ENCODE measurements at regions not wholly inside any gene's neighbourhood (a gene's known extent, or its start where the extent isn't known, plus 50 kb on each side); places are given as distances from the start of the nearest gene placed in this dataset.
"Not testable (repeated sequence)": the region's sequence is repeated elsewhere in the genome, so short reads cannot be mapped to it uniquely, and the experiment has no call there.

- DNase-seq (ENCODE audit: low spot score), result no peak
These were observed 244.6 kb upstream of the NEGR1 start for GRCh38 chr1:72526926-72527325.

GRCh38 chr1:72524021-72524420 lies 241.7 kb upstream of the NEGR1 start:
- no peak for DNase-seq (ENCODE audit: low spot score)

- no peak for DNase-seq (ENCODE audit: low spot score)
These were observed 239.3 kb upstream of the NEGR1 start for GRCh38 chr1:72521659-72522058.

- DNase-seq (ENCODE audit: low spot score), result no peak
These were observed 234.5 kb upstream of the NEGR1 start for GRCh38 chr1:72516826-72517225.

- no peak for DNase-seq (ENCODE audit: low spot score)
These were observed 233.9 kb upstream of the NEGR1 start for GRCh38 chr1:72516264-72516663.

- DNase-seq (ENCODE audit: low spot score), result no peak
These were observed 216.0 kb upstream of the NEGR1 start for GRCh38 chr1:72498371-72498770.

- DNase-seq (ENCODE audit: low spot score), result no peak
These were observed 207.5 kb upstream of the NEGR1 start for GRCh38 chr1:72489801-72490200.

- DNase-seq (ENCODE audit: low spot score), result no peak
These were observed 203.5 kb upstream of the NEGR1 start for GRCh38 chr1:72485801-72486200.

GRCh38 chr1:72483846-72484357 lies 201.6 kb upstream of the NEGR1 start:
- no peak for DNase-seq (ENCODE audit: low spot score)

GRCh38 chr1:72482736-72483413 lies 200.5 kb upstream of the NEGR1 start:
- DNase-seq (ENCODE audit: low spot score), result no peak

- DNase-seq (ENCODE audit: low spot score), result no peak
These were observed 199.2 kb upstream of the NEGR1 start for GRCh38 chr1:72481420-72481970.

GRCh38 chr1:72466376-72466775 lies 184.0 kb upstream of the NEGR1 start:
- DNase-seq (ENCODE audit: low spot score), result no peak

- no peak for DNase-seq (ENCODE audit: low spot score)
These were observed 180.0 kb upstream of the NEGR1 start for GRCh38 chr1:72462186-72462905.

GRCh38 chr1:72442262-72442661 lies 159.9 kb upstream of the NEGR1 start:
- no peak for DNase-seq (ENCODE audit: low spot score)

- DNase-seq (ENCODE audit: low spot score), result no peak
These were observed 156.7 kb upstream of the NEGR1 start for GRCh38 chr1:72439036-72439435.

- peak; percentile 10 for DNase-seq (ENCODE audit: low spot score)
These were observed 155.9 kb upstream of the NEGR1 start for GRCh38 chr1:72438270-72438669.

GRCh38 chr1:72435025-72435424 lies 152.7 kb upstream of the NEGR1 start:
- no peak for DNase-seq (ENCODE audit: low spot score)

- DNase-seq (ENCODE audit: low spot score), result no peak
These were observed 151.7 kb upstream of the NEGR1 start for GRCh38 chr1:72434070-72434469.

GRCh38 chr1:72433591-72433990 lies 151.3 kb upstream of the NEGR1 start:
- no peak for DNase-seq (ENCODE audit: low spot score)

GRCh38 chr1:72432645-72433267 lies 150.4 kb upstream of the NEGR1 start:
- DNase-seq (ENCODE audit: low spot score), result no peak

GRCh38 chr1:72431810-72432209 lies 149.5 kb upstream of the NEGR1 start:
- DNase-seq (ENCODE audit: low spot score), result no peak

GRCh38 chr1:72428276-72428675 lies 145.9 kb upstream of the NEGR1 start:
- not testable (repeated sequence) for DNase-seq (ENCODE audit: low spot score)

GRCh38 chr1:72419229-72419628 lies 136.9 kb upstream of the NEGR1 start:
- no peak for DNase-seq (ENCODE audit: low spot score)

Data from kidney capillary endothelial cell (primary cell).